ENCODE measurements at regions not wholly inside any gene's neighbourhood (a gene's known extent, or its start where the extent isn't known, plus 50 kb on each side); places are given as distances from the start of the nearest gene placed in this dataset.

GRCh38 chr14:51394804-51395203, 154.8 kb downstream of the TMX1 start:
- no peak for DNase-seq (ENCODE audit: low read depth in 4 of 4, low spot score in 2 of 4)

GRCh38 chr14:51395361-51395849, 155.4 kb downstream of the TMX1 start:
- DNase-seq (ENCODE audit: low read depth in 4 of 4, low spot score in 2 of 4) = no peak

GRCh38 chr14:51396222-51396815, 156.3 kb downstream of the TMX1 start:
- DNase-seq (ENCODE audit: low read depth in 4 of 4, low spot score in 2 of 4) = no peak

GRCh38 chr14:51398898-51399297, 158.9 kb downstream of the TMX1 start:
- no peak for DNase-seq (ENCODE audit: low read depth in 4 of 4, low spot score in 2 of 4)

- no peak for DNase-seq (ENCODE audit: low read depth in 4 of 4, low spot score in 2 of 4)
Observed at GRCh38 chr14:51400139-51400538, 160.1 kb downstream of the TMX1 start.

- no peak for DNase-seq (ENCODE audit: low read depth in 4 of 4, low spot score in 2 of 4)
Observed at GRCh38 chr14:51401272-51401671, 161.2 kb downstream of the TMX1 start.

- DNase-seq (ENCODE audit: low read depth in 4 of 4, low spot score in 2 of 4) = no peak
Observed at GRCh38 chr14:51401756-51402155, 161.7 kb downstream of the TMX1 start.

GRCh38 chr14:51410897-51411296, 170.8 kb downstream of the TMX1 start:
- no peak for DNase-seq (ENCODE audit: low read depth in 4 of 4, low spot score in 2 of 4)

- no peak for DNase-seq (ENCODE audit: low read depth in 4 of 4, low spot score in 2 of 4)
Observed at GRCh38 chr14:51419685-51420084, 179.6 kb downstream of the TMX1 start.

- no peak for DNase-seq (ENCODE audit: low read depth in 4 of 4, low spot score in 2 of 4)
Observed at GRCh38 chr14:51422704-51423103, 182.7 kb downstream of the TMX1 start.

- no peak for DNase-seq (ENCODE audit: low read depth in 4 of 4, low spot score in 2 of 4)
Observed at GRCh38 chr14:51424041-51424440, 184.0 kb downstream of the TMX1 start.

GRCh38 chr14:51424561-51425251, 184.7 kb downstream of the TMX1 start:
- peak; percentile 24 to 29 (median 28) for DNase-seq (ENCODE audit: low read depth in 4 of 4, low spot score in 2 of 4)

GRCh38 chr14:51428981-51429380, 188.9 kb downstream of the TMX1 start:
- DNase-seq (ENCODE audit: low read depth in 4 of 4, low spot score in 2 of 4) = no peak

- DNase-seq (ENCODE audit: low read depth in 4 of 4, low spot score in 2 of 4) = no peak
Observed at GRCh38 chr14:51430079-51430478, 190.0 kb downstream of the TMX1 start.

- DNase-seq (ENCODE audit: low read depth in 4 of 4, low spot score in 2 of 4) = no peak
Observed at GRCh38 chr14:51430633-51431032, 190.6 kb downstream of the TMX1 start.

GRCh38 chr14:51431033-51431709, 191.1 kb downstream of the TMX1 start:
- no peak for DNase-seq (ENCODE audit: low read depth in 4 of 4, low spot score in 2 of 4)

- no peak for DNase-seq (ENCODE audit: low read depth in 4 of 4, low spot score in 2 of 4)
Observed at GRCh38 chr14:51431741-51432140, 191.7 kb downstream of the TMX1 start.

GRCh38 chr14:51432302-51432948, 192.4 kb downstream of the TMX1 start:
- DNase-seq (ENCODE audit: low read depth in 4 of 4, low spot score in 2 of 4) = no peak

GRCh38 chr14:51436630-51437029, 196.6 kb downstream of the TMX1 start:
- no peak for DNase-seq (ENCODE audit: low read depth in 4 of 4, low spot score in 2 of 4)

GRCh38 chr14:51439896-51440295, 199.8 kb downstream of the TMX1 start:
- DNase-seq (ENCODE audit: low read depth in 4 of 4, low spot score in 2 of 4) = no peak

- no peak for DNase-seq (ENCODE audit: low read depth in 4 of 4, low spot score in 2 of 4)
Observed at GRCh38 chr14:51441001-51441400, 201.0 kb downstream of the TMX1 start.

Measured in left renal cortex interstitium (tissue), 4 donors.